Central memory CD8-positive, alpha-beta T cell (primary cell): ENCODE measurements at regions not wholly inside any gene's neighbourhood (a gene's known extent, or its start where the extent isn't known, plus 50 kb on each side); places are given as distances from the start of the nearest gene placed in this dataset.

Experiments
- ATAC-seq: fragments of 150-1000 bp; cut with Tn5 transposase; replicated peaks from 2 replicates; pipeline ENCODE4 v1.10.0; 2022; ENCODE audit warnings: mild to moderate bottlenecking, moderate FRiP score, moderate number of reproducible peaks; ENCODE audit not compliant: poor library complexity, severe bottlenecking; ENCODE audit errors: extremely low read depth
- DNase-seq, 2 donors: peaks; one replicate each; pipeline ENCODE4 v3.0.0; 2021; ENCODE audit warnings: low spot score in 2 of 2
- H3K27ac Mint-ChIP-seq: one replicate; pipeline ENCODE4 v1.8.0; 2022; ENCODE audit warnings: low read depth, mild to moderate bottlenecking, moderate library complexity, mixed read lengths
- H3K27me3 Mint-ChIP-seq: one replicate; pipeline ENCODE4 v1.8.0; 2022; ENCODE audit warnings: mixed read lengths
- H3K36me3 Mint-ChIP-seq: one replicate; pipeline ENCODE4 v1.8.0; 2022; ENCODE audit warnings: mild to moderate bottlenecking, moderate library complexity, mixed read lengths; ENCODE audit not compliant: insufficient read depth
- H3K4me1 Mint-ChIP-seq: one replicate; pipeline ENCODE4 v1.8.0; 2022; ENCODE audit warnings: mixed read lengths
- H3K4me3 Mint-ChIP-seq: one replicate; pipeline ENCODE4 v1.8.0; 2022; ENCODE audit warnings: mild to moderate bottlenecking, moderate library complexity, mixed read lengths
- H3K9me3 Mint-ChIP-seq: one replicate; pipeline ENCODE4 v1.8.0; 2022; ENCODE audit warnings: mixed read lengths

- Mint-ChIP-seq H3K4me1 (no peaks in the 10 kb centered on the region), H3K9me3 (no peaks in the 10 kb centered on the region), H3K27ac (no peak overlapping the region), H3K4me3 (no peak overlapping the region), H3K36me3 (no peaks in the 10 kb centered on the region), H3K27me3 (peaks cover 14% of the 10 kb centered on the region)
- DNase-seq (no peak), ATAC-seq (no peak)
These were observed 283.1 kb upstream of the PITRM1 start for GRCh38 chr10:3455385-3456334.

GRCh38 chr10:3452683-3453361, 280.2 kb upstream of the PITRM1 start:
- Mint-ChIP-seq H3K9me3 (no peaks in the 10 kb centered on the region), H3K36me3 (no peaks in the 10 kb centered on the region), H3K27me3 (peaks cover 42% of the 10 kb centered on the region), H3K4me3 (no peak overlapping the region), H3K27ac (no peak overlapping the region), H3K4me1 (no peaks in the 10 kb centered on the region)
- ATAC-seq (no peak), DNase-seq (no peak)

- Mint-ChIP-seq H3K4me3 (no peak overlapping the region), H3K4me1 (no peaks in the 10 kb centered on the region), H3K36me3 (no peaks in the 10 kb centered on the region), H3K9me3 (no peaks in the 10 kb centered on the region), H3K27ac (no peak overlapping the region), H3K27me3 (peaks cover 47% of the 10 kb centered on the region)
- ATAC-seq, result no peak
- DNase-seq, result no peak
These were observed 279.6 kb upstream of the PITRM1 start for GRCh38 chr10:3452173-3452626.

GRCh38 chr10:3451516-3452172, 279.1 kb upstream of the PITRM1 start:
- no peak for ATAC-seq
- no peaks in the 10 kb centered on the region for H3K4me1 Mint-ChIP-seq
- peaks cover 50% of the 10 kb centered on the region for H3K27me3 Mint-ChIP-seq
- H3K4me3 Mint-ChIP-seq, result no peak overlapping the region
- H3K36me3 Mint-ChIP-seq, result no peaks in the 10 kb centered on the region
- H3K9me3 Mint-ChIP-seq, result no peaks in the 10 kb centered on the region
- DNase-seq, result no peak
- no peak overlapping the region for H3K27ac Mint-ChIP-seq

- H3K4me1 Mint-ChIP-seq, result no peaks in the 10 kb centered on the region
- H3K27ac Mint-ChIP-seq, result no peak overlapping the region
- H3K9me3 Mint-ChIP-seq, result no peaks in the 10 kb centered on the region
- DNase-seq (no peak), ATAC-seq (no peak)
- H3K36me3 Mint-ChIP-seq, result peaks cover 2% of the 10 kb centered on the region
- no peak overlapping the region for H3K4me3 Mint-ChIP-seq
- peaks cover 56% of the 10 kb centered on the region for H3K27me3 Mint-ChIP-seq
These were observed 273.6 kb upstream of the PITRM1 start for GRCh38 chr10:3446221-3446620.

GRCh38 chr10:3445648-3446047, 273.1 kb upstream of the PITRM1 start:
- Mint-ChIP-seq H3K4me1 (no peaks in the 10 kb centered on the region), H3K27me3 (peaks cover 51% of the 10 kb centered on the region), H3K9me3 (no peaks in the 10 kb centered on the region), H3K36me3 (peaks cover 2% of the 10 kb centered on the region), H3K27ac (no peak overlapping the region), H3K4me3 (no peak overlapping the region)
- DNase-seq (no peak), ATAC-seq (no peak)

- Mint-ChIP-seq H3K36me3 (peaks cover 2% of the 10 kb centered on the region), H3K27me3 (peaks cover 28% of the 10 kb centered on the region), H3K9me3 (no peaks in the 10 kb centered on the region), H3K27ac (no peak overlapping the region), H3K4me1 (no peaks in the 10 kb centered on the region), H3K4me3 (no peak overlapping the region)
- ATAC-seq, result no peak
- DNase-seq, result no peak
These were observed 269.9 kb upstream of the PITRM1 start for GRCh38 chr10:3442451-3442990.

GRCh38 chr10:3439183-3439582, 266.6 kb upstream of the PITRM1 start:
- Mint-ChIP-seq H3K4me3 (no peak overlapping the region), H3K36me3 (peaks cover 1% of the 10 kb centered on the region), H3K9me3 (no peaks in the 10 kb centered on the region), H3K4me1 (peaks cover 5% of the 10 kb centered on the region), H3K27ac (no peak overlapping the region), H3K27me3 (peaks cover 17% of the 10 kb centered on the region)
- DNase-seq (no peak), ATAC-seq (no peak)

GRCh38 chr10:3438606-3439005, 266.0 kb upstream of the PITRM1 start:
- H3K27me3 Mint-ChIP-seq, result peaks cover 17% of the 10 kb centered on the region
- no peaks in the 10 kb centered on the region for H3K9me3 Mint-ChIP-seq
- DNase-seq, result no peak
- H3K4me3 Mint-ChIP-seq, result no peak overlapping the region
- no peak for ATAC-seq
- H3K4me1 Mint-ChIP-seq, result peaks cover 5% of the 10 kb centered on the region
- peaks cover 1% of the 10 kb centered on the region for H3K36me3 Mint-ChIP-seq
- H3K27ac Mint-ChIP-seq, result no peak overlapping the region

GRCh38 chr10:3435671-3436070, 263.1 kb upstream of the PITRM1 start:
- DNase-seq (no peak), ATAC-seq (no peak)
- Mint-ChIP-seq H3K27me3 (peaks cover 17% of the 10 kb centered on the region), H3K36me3 (peaks cover 1% of the 10 kb centered on the region), H3K4me3 (no peak overlapping the region), H3K27ac (no peak overlapping the region), H3K9me3 (peaks cover 6% of the 10 kb centered on the region), H3K4me1 (peaks cover 9% of the 10 kb centered on the region)

- peaks cover 17% of the 10 kb centered on the region for H3K27me3 Mint-ChIP-seq
- peaks cover 12% of the 10 kb centered on the region for H3K4me1 Mint-ChIP-seq
- no peak overlapping the region for H3K27ac Mint-ChIP-seq
- no peak overlapping the region for H3K4me3 Mint-ChIP-seq
- DNase-seq (no peak), ATAC-seq (no peak)
- H3K9me3 Mint-ChIP-seq, result peaks cover 9% of the 10 kb centered on the region
- peaks cover 1% of the 10 kb centered on the region for H3K36me3 Mint-ChIP-seq
These were observed 261.4 kb upstream of the PITRM1 start for GRCh38 chr10:3433988-3434387.

- H3K4me1 Mint-ChIP-seq, result peaks cover 12% of the 10 kb centered on the region
- peaks cover 9% of the 10 kb centered on the region for H3K9me3 Mint-ChIP-seq
- H3K36me3 Mint-ChIP-seq, result peaks cover 1% of the 10 kb centered on the region
- no peak for ATAC-seq
- no peak overlapping the region for H3K27ac Mint-ChIP-seq
- H3K4me3 Mint-ChIP-seq, result no peak overlapping the region
- no peak for DNase-seq
- peaks cover 15% of the 10 kb centered on the region for H3K27me3 Mint-ChIP-seq
These were observed 260.5 kb upstream of the PITRM1 start for GRCh38 chr10:3433131-3433530.
